ENCODE measurements at regions not wholly inside any gene's neighbourhood (a gene's known extent, or its start where the extent isn't known, plus 50 kb on each side); places are given as distances from the start of the nearest gene placed in this dataset.

GRCh38 chr2:150732491-150732890 lies 245.0 kb upstream of the RND3 start:
- Histone ChIP-seq H3K36me3 (ENCODE audit: control insufficient read depth in 4 of 4, insufficient read depth in 3 of 4, low read depth in 1 of 4, low read length in 3 of 4) (no peaks in the 10 kb centered on the region), H3K9me3 (ENCODE audit: control insufficient read depth in 4 of 4, low read length in 3 of 4) (no peaks in the 10 kb centered on the region), H3K4me1 (ENCODE audit: control insufficient read depth in 4 of 4, insufficient read depth in 4 of 4, low read length in 3 of 4) (peaks cover 6 to 17% (median 13%) of the 10 kb centered on the region in 4 donors), H3K9ac (ENCODE audit: low read depth in 1 of 2, low read length in 2 of 2) (no peak overlapping the region), H3K27me3 (ENCODE audit: control insufficient read depth in 4 of 4, insufficient read depth in 4 of 4, low read length in 3 of 4) (no peaks in the 10 kb centered on the region), H3K27ac (ENCODE audit: low read depth in 1 of 2, low read length in 2 of 2) (no peak overlapping the region), H3K4me3 (ENCODE audit: low read depth in 1 of 3, low read length in 3 of 3) (no peak overlapping the region)
- no peak for DNase-seq (ENCODE audit: low spot score)
- 20% methylated on average over 1 of the region's 1 CpG for WGBS
- TF ChIP-seq CTCF (IDR thresholded peaks at IDR 0.05; ENCODE audit: low read depth, low read length, missing input control) (no peak), FOXA1 (IDR thresholded peaks at IDR 0.05) (no peak), SP1 (IDR thresholded peaks at IDR 0.05) (no peak), NR2F2 (IDR thresholded peaks at IDR 0.05) (no peak), EGR1 (IDR thresholded peaks at IDR 0.05; ENCODE audit: low read depth in 2 of 2) (no peak), REST (IDR thresholded peaks at IDR 0.05) (no peak), YY1 (IDR thresholded peaks at IDR 0.05) (no peak), HNF4G (IDR thresholded peaks at IDR 0.05) (no peak)
- TF ChIP-seq, protein P1, sequence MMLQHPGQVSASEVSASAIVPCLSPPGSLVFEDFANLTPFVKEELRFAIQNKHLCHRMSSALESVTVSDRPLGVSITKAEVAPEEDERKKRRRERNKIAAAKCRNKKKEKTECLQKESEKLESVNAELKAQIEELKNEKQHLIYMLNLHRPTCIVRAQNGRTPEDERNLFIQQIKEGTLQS (IDR thresholded peaks at IDR 0.05), result no peak

- H3K4me1 ChIP-seq (ENCODE audit: control insufficient read depth in 4 of 4, insufficient read depth in 4 of 4, low read length in 3 of 4), result peaks cover 6 to 17% (median 13%) of the 10 kb centered on the region in 4 donors
Observed at GRCh38 chr2:150732064-150732463, 244.6 kb upstream of the RND3 start.

DNA sequence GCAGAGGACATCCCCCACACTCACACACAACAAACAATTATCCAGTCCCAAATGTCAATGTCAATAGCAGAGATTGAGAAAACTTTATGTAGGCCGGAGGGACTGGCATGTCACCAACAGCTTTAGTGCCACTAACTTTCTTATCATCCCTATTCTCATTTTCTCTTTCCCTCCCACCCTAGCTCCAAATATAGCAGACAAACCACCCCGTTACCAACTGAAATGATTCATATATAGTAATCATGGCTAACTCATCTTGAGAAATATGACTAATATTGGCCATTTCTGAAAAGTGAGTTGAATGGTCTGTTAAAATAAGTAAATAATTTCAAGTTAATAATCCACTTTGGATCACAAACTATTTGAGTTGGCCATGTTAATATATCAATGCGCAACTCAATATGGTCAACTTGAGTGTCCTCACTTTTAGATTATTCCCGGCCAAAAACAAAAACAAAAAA lies 242.1 kb upstream of the RND3 start:
- Histone ChIP-seq H3K4me1 (ENCODE audit: control insufficient read depth in 4 of 4, insufficient read depth in 4 of 4, low read length in 3 of 4) (peaks cover 6 to 17% (median 13%) of the 10 kb centered on the region in 4 donors), H3K27me3 (ENCODE audit: control insufficient read depth in 4 of 4, insufficient read depth in 4 of 4, low read length in 3 of 4) (no peaks in the 10 kb centered on the region), H3K4me3 (ENCODE audit: low read depth in 1 of 3, low read length in 3 of 3) (no peak overlapping the region), H3K9me3 (ENCODE audit: control insufficient read depth in 4 of 4, low read length in 3 of 4) (no peaks in the 10 kb centered on the region), H3K36me3 (ENCODE audit: control insufficient read depth in 4 of 4, insufficient read depth in 3 of 4, low read depth in 1 of 4, low read length in 3 of 4) (no peaks in the 10 kb centered on the region), H3K9ac (ENCODE audit: low read depth in 1 of 2, low read length in 2 of 2) (no peak overlapping the region), H3K27ac (ENCODE audit: low read depth in 1 of 2, low read length in 2 of 2) (peak overlapping the region in 1 of 2 donors; percentile 29)
- 37% methylated on average over 4 of the region's 4 CpGs for WGBS
- DNase-seq (ENCODE audit: low spot score), result no peak
- TF ChIP-seq HNF4A (conservative IDR thresholded peaks at IDR 0.05), result peak; percentile 32 to 53
- TF ChIP-seq, protein P2, sequence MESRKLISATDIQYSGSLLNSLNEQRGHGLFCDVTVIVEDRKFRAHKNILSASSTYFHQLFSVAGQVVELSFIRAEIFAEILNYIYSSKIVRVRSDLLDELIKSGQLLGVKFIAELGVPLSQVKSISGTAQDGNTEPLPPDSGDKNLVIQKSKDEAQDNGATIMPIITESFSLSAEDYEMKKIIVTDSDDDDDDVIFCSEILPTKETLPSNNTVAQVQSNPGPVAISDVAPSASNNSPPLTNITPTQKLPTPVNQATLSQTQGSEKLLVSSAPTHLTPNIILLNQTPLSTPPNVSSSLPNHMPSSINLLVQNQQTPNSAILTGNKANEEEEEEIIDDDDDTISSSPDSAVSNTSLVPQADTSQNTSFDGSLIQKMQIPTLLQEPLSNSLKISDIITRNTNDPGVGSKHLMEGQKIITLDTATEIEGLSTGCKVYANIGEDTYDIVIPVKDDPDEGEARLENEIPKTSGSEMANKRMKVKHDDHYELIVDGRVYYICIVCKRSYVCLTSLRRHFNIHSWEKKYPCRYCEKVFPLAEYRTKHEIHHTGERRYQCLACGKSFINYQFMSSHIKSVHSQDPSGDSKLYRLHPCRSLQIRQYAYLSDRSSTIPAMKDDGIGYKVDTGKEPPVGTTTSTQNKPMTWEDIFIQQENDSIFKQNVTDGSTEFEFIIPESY (IDR thresholded peaks at IDR 0.05), result peak; percentile 41
- peak in 1 of 2 donors; percentile 18 for TF ChIP-seq JUND (IDR thresholded peaks at IDR 0.05)
- TF ChIP-seq, protein P1 (IDR thresholded peaks at IDR 0.05), result no peak
- peak; percentile 55 for TF ChIP-seq REST (IDR thresholded peaks at IDR 0.05)
- peak; percentile 89 for TF ChIP-seq FOXA1 (IDR thresholded peaks at IDR 0.05)
- TF ChIP-seq EGR1 (IDR thresholded peaks at IDR 0.05; ENCODE audit: low read depth in 2 of 2), result no peak
- TF ChIP-seq CTCF (IDR thresholded peaks at IDR 0.05; ENCODE audit: low read depth, low read length, missing input control), result no peak

More at GRCh38 chr2:150732064-150732463, 244.6 kb upstream of the RND3 start:
- no peak for DNase-seq (ENCODE audit: low spot score)
- H3K9ac ChIP-seq (ENCODE audit: low read depth in 1 of 2, low read length in 2 of 2), result no peak overlapping the region
- H3K9me3 ChIP-seq (ENCODE audit: control insufficient read depth in 4 of 4, low read length in 3 of 4), result no peaks in the 10 kb centered on the region
- H3K36me3 ChIP-seq (ENCODE audit: control insufficient read depth in 4 of 4, insufficient read depth in 3 of 4, low read depth in 1 of 4, low read length in 3 of 4), result no peaks in the 10 kb centered on the region
- H3K27me3 ChIP-seq (ENCODE audit: control insufficient read depth in 4 of 4, insufficient read depth in 4 of 4, low read length in 3 of 4), result no peaks in the 10 kb centered on the region
- no peak for TF ChIP-seq RAD21 (IDR thresholded peaks at IDR 0.05)
- peak; percentile 17 for TF ChIP-seq YY1 (IDR thresholded peaks at IDR 0.05)
- H3K27ac ChIP-seq (ENCODE audit: low read depth in 1 of 2, low read length in 2 of 2), result no peak overlapping the region
- H3K4me3 ChIP-seq (ENCODE audit: low read depth in 1 of 3, low read length in 3 of 3), result no peak overlapping the region

All from liver (tissue), 8 donors.